GM18520 (cell line): ENCODE measurements at regions not wholly inside any gene's neighbourhood (a gene's known extent, or its start where the extent isn't known, plus 50 kb on each side); places are given as distances from the start of the nearest gene placed in this dataset.
"Not testable (repeated sequence)": the region's sequence is repeated elsewhere in the genome, so short reads cannot be mapped to it uniquely, and the experiment has no call there.

Source experiments
- ATAC-seq: cut with Tn5 transposase; IDR thresholded peaks from one replicate; pipeline ENCODE4 v1.9.1; 2021; ENCODE audit not compliant: unreplicated experiment

GRCh38 chr7:110187877-110188554, 902.9 kb upstream of the LRRN3 start:
- ATAC-seq, result no peak

DNA sequence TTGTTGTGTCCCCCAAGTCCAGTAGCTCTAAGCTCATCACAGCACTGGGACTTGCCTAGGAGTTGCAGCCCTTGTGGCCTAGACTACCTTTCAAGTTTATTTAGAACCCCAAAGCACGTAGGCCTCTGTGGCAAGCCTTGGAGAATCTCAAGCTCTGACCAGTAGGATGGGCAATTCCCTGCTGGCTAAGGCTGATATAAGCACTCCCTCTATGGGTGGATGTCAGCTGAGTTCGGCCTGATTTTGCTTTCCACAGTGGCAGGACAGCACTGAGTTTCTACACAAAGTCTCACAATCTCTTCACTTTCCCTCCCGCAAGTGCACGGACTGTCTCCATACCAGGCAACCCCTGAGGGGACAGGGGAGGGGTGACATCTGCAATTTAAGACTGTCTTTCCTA, 886.4 kb upstream of the LRRN3 start:
- no peak for ATAC-seq

GRCh38 chr7:110205899-110206298, 885.0 kb upstream of the LRRN3 start:
- ATAC-seq, result no peak

DNA sequence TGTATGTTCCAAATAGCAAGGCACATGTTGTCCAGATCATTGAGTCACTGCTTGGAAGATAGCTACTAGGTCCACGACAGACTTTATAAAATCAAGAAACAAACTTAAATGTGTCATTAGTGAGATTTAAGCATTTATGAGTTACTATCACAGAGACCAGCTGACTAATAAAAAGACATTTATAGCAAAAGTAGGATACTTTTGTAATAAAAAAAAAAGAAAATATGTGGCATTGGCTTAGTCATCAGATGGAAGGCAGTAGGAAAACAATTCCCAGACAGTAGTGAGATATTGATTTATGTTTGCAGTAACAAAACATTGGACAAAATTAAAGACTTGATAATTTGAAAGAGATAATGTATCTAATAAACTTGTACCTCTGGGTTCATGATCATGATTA, 881.0 kb upstream of the LRRN3 start:
- ATAC-seq, result no peak

GRCh38 chr7:110210941-110211608, 879.9 kb upstream of the LRRN3 start:
- ATAC-seq, result no peak

- no peak for ATAC-seq
Observed at GRCh38 chr7:110224643-110225042, 866.3 kb upstream of the LRRN3 start.

- no peak for ATAC-seq
Observed at GRCh38 chr7:110246118-110246517, 844.8 kb upstream of the LRRN3 start.

- ATAC-seq, result no peak
Observed at GRCh38 chr7:110253093-110253492, 837.8 kb upstream of the LRRN3 start.

DNA sequence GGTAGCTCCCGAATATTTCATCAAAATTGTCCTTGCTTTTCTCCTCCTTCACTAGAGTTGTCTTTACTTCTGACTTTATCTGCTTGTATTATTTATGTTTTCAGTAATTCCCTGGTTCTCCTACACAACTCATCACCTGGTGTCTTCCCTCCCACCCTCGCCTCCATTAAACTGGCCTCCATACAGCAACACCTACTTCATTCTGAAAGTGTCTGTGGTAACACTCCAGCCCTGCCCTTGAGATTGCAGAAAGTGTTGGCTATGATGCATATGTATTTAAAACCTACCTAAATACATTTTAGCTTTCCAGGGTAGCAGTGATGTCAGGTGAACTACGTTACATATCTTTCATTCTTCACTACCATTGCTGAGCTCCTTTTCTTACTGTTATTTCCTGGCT, 833.3 kb upstream of the LRRN3 start:
- no peak for ATAC-seq

- no peak for ATAC-seq
Observed at GRCh38 chr7:110262251-110262650, 828.7 kb upstream of the LRRN3 start.

DNA sequence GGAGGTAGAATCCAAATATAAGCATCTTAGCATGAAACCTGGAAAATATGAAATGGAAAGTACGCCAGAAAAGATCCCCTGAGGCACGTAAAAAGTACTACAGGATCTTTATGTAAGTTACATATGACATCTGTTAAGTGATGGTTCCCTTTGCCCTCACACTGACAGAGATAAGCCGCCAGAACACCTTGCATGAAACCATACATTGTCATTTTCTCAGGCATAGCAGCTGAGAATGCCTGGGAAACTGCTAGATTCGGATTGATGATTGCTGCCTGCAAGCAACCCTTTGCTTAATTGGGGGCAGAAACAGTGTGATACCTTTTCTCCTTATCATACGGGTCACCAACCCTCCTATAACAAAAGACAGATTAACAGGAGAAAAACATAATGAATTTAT, 826.6 kb upstream of the LRRN3 start:
- ATAC-seq, result no peak

- ATAC-seq, result no peak
Observed at GRCh38 chr7:110281362-110281761, 809.6 kb upstream of the LRRN3 start.

- ATAC-seq, result no peak
Observed at GRCh38 chr7:110283056-110283455, 807.9 kb upstream of the LRRN3 start.

DNA sequence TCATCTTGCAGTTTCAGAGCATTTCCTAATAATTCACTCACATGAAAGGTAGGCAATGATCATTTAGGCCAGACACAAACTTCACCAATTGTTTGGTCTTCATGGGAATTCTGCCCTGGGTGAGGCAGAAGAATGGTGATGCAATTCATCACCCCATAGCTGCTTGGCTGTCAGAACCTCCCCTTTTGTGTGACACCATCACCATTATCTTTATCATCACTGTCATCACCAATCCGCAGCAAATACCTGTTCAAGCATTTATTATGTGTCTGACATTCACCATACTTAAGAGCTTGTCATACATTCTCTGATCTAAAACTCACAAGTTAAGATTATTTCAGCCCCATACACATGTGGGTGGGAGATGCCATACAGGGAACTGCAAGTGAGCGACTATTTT, 799.5 kb upstream of the LRRN3 start:
- ATAC-seq, result no peak

GRCh38 chr7:110296321-110296720, 794.6 kb upstream of the LRRN3 start:
- no peak for ATAC-seq

DNA sequence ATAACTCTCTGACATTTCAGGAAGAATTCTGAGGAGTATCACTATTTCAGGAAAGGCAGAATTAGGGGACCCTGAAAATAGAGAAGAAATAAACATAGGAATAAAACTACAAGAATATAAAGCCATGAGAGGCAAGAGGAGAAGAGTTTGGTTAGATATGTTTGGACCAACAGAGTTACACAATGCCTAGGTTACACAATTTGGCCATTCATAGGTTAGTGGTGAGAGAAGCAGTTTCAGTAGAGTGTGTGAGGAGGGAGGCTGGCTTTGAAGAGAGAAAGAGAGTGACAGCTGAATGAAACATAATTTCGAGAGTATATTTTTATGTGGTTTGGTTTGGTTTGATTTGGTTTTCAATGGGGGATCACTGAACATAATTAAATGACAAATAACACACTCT, 783.2 kb upstream of the LRRN3 start:
- ATAC-seq, result no peak

DNA sequence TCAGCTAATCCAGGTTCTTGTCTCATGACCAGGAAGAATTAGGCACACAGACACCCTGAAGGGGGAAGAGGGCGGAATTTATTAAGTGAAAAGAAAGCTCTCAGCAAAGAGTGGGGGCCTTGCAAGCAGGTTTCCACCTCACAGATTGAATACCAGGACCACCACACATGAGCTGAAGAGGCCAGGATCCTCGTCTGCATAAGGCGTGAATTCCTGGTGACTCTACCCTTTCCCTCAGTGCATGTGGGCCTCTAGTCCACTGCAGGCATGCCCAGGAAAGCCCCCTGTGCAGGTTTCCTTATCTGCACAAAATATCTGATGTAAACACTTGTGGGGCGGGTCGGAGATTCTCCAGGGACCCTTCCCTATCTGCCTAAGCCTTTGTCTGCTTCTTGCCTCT, 782.1 kb upstream of the LRRN3 start:
- no peak for ATAC-seq

- no peak for ATAC-seq
Observed at GRCh38 chr7:110309941-110310340, 781.0 kb upstream of the LRRN3 start.

GRCh38 chr7:110311556-110311955, 779.4 kb upstream of the LRRN3 start:
- no peak for ATAC-seq

GRCh38 chr7:110317541-110318265, 773.2 kb upstream of the LRRN3 start:
- no peak for ATAC-seq

GRCh38 chr7:110320285-110320684, 770.6 kb upstream of the LRRN3 start:
- not testable (repeated sequence) for ATAC-seq

DNA sequence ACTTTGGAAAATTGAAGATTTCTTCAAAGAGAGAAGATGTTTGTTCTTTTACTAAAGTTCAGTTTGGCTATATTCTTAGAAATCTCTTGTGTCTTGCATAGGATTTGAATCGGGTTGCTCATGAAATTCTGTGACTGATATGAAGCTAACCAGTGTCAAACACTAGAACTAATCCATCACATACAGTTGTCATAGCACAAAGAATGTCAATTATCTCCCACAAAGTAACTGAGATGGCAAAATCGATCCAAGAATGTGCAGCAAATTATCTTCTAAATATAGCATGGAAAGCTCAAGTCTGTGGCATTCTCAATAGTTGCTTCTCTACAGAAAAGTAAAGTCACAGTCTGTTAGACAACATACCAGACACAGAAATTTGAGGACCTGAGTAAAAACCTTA, 768.1 kb upstream of the LRRN3 start:
- ATAC-seq, result no peak
